MCF 10A (cell line): ENCODE measurements at regions not wholly inside any gene's neighbourhood (a gene's known extent, or its start where the extent isn't known, plus 50 kb on each side); places are given as distances from the start of the nearest gene placed in this dataset.

Experiments
- BruUV-seq: library from RNA; stranded (reverse); fragments of 400-500 nt; replicated peaks from 2 replicates; lab custom pipeline; 2021; lab: Mats Ljungman, UMichigan
- CTCF ChIA-PET: fragments of 300-600 bp; sonication (Branson Sonifier 250); formaldehyde crosslinking; extraction: SDS; loops from one replicate; lab custom pipeline; 2021; ENCODE audit warnings: antibody characterized with exemption, inconsistent platforms; lab: Yijun Ruan, JAX
- POLR2A ChIA-PET: fragments of 300-600, 350-650 bp; sonication (Branson Sonifier 250); formaldehyde crosslinking; extraction: SDS; loops from one replicate; lab custom pipeline; 2020; ENCODE audit warnings: antibody characterized with exemption, inconsistent platforms; lab: Yijun Ruan, JAX
- DNase-seq: peaks from one replicate; pipeline ENCODE4 v3.0.0-alpha.2; 2018; ENCODE audit not compliant: unreplicated experiment
- H3K27ac Mint-ChIP-seq: one replicate; pipeline ENCODE4 v1.8.0; 2022; ENCODE audit warnings: mild to moderate bottlenecking, low read depth, mixed read lengths; ENCODE audit not compliant: unreplicated experiment
- H3K27me3 Mint-ChIP-seq: one replicate; pipeline ENCODE4 v1.8.0; 2022; ENCODE audit warnings: mixed read lengths; ENCODE audit not compliant: insufficient read depth, unreplicated experiment
- H3K36me3 Mint-ChIP-seq: one replicate; pipeline ENCODE4 v1.8.0; 2022; ENCODE audit warnings: mild to moderate bottlenecking, moderate library complexity, mixed read lengths; ENCODE audit not compliant: insufficient read depth, unreplicated experiment
- H3K4me1 Mint-ChIP-seq: one replicate; pipeline ENCODE4 v1.8.0; 2022; ENCODE audit warnings: mixed read lengths; ENCODE audit not compliant: insufficient read depth, unreplicated experiment
- H3K4me3 Mint-ChIP-seq: one replicate; pipeline ENCODE4 v1.8.0; 2022; ENCODE audit warnings: mild to moderate bottlenecking, moderate library complexity, mixed read lengths; ENCODE audit not compliant: unreplicated experiment
- H3K9me3 Mint-ChIP-seq: one replicate; pipeline ENCODE4 v1.8.0; 2022; ENCODE audit warnings: mixed read lengths; ENCODE audit not compliant: unreplicated experiment
- CTCF ChIP-seq: fragments of 200-600 bp; IDR thresholded peaks from one replicate; pipeline ENCODE4 v1.8.0; 2022; ENCODE audit warnings: antibody characterized with exemption, mild to moderate bottlenecking; ENCODE audit not compliant: unreplicated experiment
- intact Hi-C: fragments of 100-400 bp; cut with micrococcal nuclease; formaldehyde crosslinking; loops from 2 replicates; pipeline ENCODE4 v1.14.1; 2022

- intact Hi-C loops = no loop called here
- no TSS peak for BruUV-seq
- peaks cover 12% of the 10 kb centered on the region for H3K9me3 Mint-ChIP-seq
Observed at GRCh38 chr13:69300131-69300530, 807.5 kb upstream of the ATXN8OS start.

GRCh38 chr13:69296130-69296529, 811.5 kb upstream of the ATXN8OS start:
- H3K9me3 Mint-ChIP-seq = peaks cover 9% of the 10 kb centered on the region
- no peaks in the 10 kb centered on the region for H3K27me3 Mint-ChIP-seq
- ChIA-PET POLR2A (no interaction called here), CTCF (no interaction called here)
- no peak overlapping the region for H3K4me3 Mint-ChIP-seq
- intact Hi-C loops = no loop called here
- no peak for TF ChIP-seq CTCF
- no peak overlapping the region for H3K27ac Mint-ChIP-seq
- DNase-seq = no peak
- no peaks in the 10 kb centered on the region for H3K4me1 Mint-ChIP-seq
- H3K36me3 Mint-ChIP-seq = no peaks in the 10 kb centered on the region
- no TSS peak for BruUV-seq

More at GRCh38 chr13:69300131-69300530, 807.5 kb upstream of the ATXN8OS start:
- no peak for TF ChIP-seq CTCF
- Mint-ChIP-seq H3K36me3 (no peaks in the 10 kb centered on the region), H3K4me1 (no peaks in the 10 kb centered on the region), H3K27me3 (no peaks in the 10 kb centered on the region), H3K27ac (no peak overlapping the region), H3K4me3 (no peak overlapping the region)
- ChIA-PET CTCF (no interaction called here), POLR2A (no interaction called here)
- DNase-seq = no peak

- Mint-ChIP-seq H3K4me3 (no peak overlapping the region), H3K36me3 (no peaks in the 10 kb centered on the region), H3K4me1 (no peaks in the 10 kb centered on the region), H3K27me3 (no peaks in the 10 kb centered on the region), H3K27ac (no peak overlapping the region), H3K9me3 (peaks cover 6% of the 10 kb centered on the region)
- intact Hi-C loops = no loop called here
- CTCF ChIA-PET = interaction anchor here (0.7 kb wide), 1 partner anchor 23 kb away, joined by 3 read pairs; no protein-coding TSS in a partner anchor
- POLR2A ChIA-PET = no interaction called here
- DNase-seq = no peak
- no peak for TF ChIP-seq CTCF
- BruUV-seq = no TSS peak
Observed at GRCh38 chr13:69292789-69293425, 814.7 kb upstream of the ATXN8OS start.

- intact Hi-C loops = no loop called here
- TF ChIP-seq CTCF = no peak
- H3K9me3 Mint-ChIP-seq = peaks cover 6% of the 10 kb centered on the region
- ChIA-PET POLR2A (no interaction called here), CTCF (no interaction called here)
- DNase-seq = no peak
- H3K4me1 Mint-ChIP-seq = peaks cover 9% of the 10 kb centered on the region
- no peak overlapping the region for H3K27ac Mint-ChIP-seq
- H3K27me3 Mint-ChIP-seq = no peaks in the 10 kb centered on the region
- no peak overlapping the region for H3K4me3 Mint-ChIP-seq
- no TSS peak for BruUV-seq
- H3K36me3 Mint-ChIP-seq = no peaks in the 10 kb centered on the region
Observed at GRCh38 chr13:69291292-69291906, 816.2 kb upstream of the ATXN8OS start.
